Karpas-422 (cell line): ENCODE measurements at regions not wholly inside any gene's neighbourhood (a gene's known extent, or its start where the extent isn't known, plus 50 kb on each side); places are given as distances from the start of the nearest gene placed in this dataset.
"Not testable (repeated sequence)": the region's sequence is repeated elsewhere in the genome, so short reads cannot be mapped to it uniquely, and the experiment has no call there.

ENCODE experiments used
- DNase-seq: peaks from one replicate; pipeline ENCODE4 v3.0.0-alpha.2; 2015
- H2AFZ ChIP-seq: fragments of 200-600 bp; sonication (generic); 2 replicates; pipeline ENCODE4 v1.6.1; 2014; ENCODE audit warnings: antibody characterized with exemption, low read length, mixed read lengths
- H3K27ac ChIP-seq: fragments of 200-600 bp; sonication (generic); 2 replicates; pipeline ENCODE4 v1.5.1; 2014; ENCODE audit warnings: mild to moderate bottlenecking, low read length, moderate library complexity
- H3K27me3 ChIP-seq: fragments of 200-600 bp; sonication (generic); 2 replicates; pipeline ENCODE4 v1.6.1; 2014; ENCODE audit warnings: low read length, mixed read lengths
- H3K36me3 ChIP-seq: fragments of 200-600 bp; sonication (generic); 2 replicates; pipeline ENCODE4 v1.6.1; 2014; ENCODE audit warnings: low read length, mixed read lengths; ENCODE audit not compliant: insufficient read depth
- H3K4me1 ChIP-seq: fragments of 200-600 bp; sonication (generic); 2 replicates; pipeline ENCODE4 v1.6.1; 2014; ENCODE audit warnings: mild to moderate bottlenecking, low read length, mixed read lengths
- H3K4me2 ChIP-seq: fragments of 200-600 bp; sonication (generic); 2 replicates; pipeline ENCODE4 v1.6.1; 2014; ENCODE audit warnings: low read length, low read depth, mild to moderate bottlenecking; ENCODE audit not compliant: poor library complexity, severe bottlenecking
- H3K4me3 ChIP-seq: fragments of 200-600 bp; sonication (generic); 2 replicates; pipeline ENCODE4 v1.5.1; 2014; ENCODE audit warnings: mild to moderate bottlenecking, antibody characterized with exemption, low read length, mixed read lengths
- H3K79me2 ChIP-seq: fragments of 200-600 bp; sonication (generic); 2 replicates; pipeline ENCODE4 v1.6.1; 2014; ENCODE audit warnings: mild to moderate bottlenecking, low read length, mixed read lengths
- H3K9ac ChIP-seq: fragments of 200-600 bp; sonication (generic); 2 replicates; pipeline ENCODE4 v1.6.0; 2014; ENCODE audit warnings: low read length
- H3K9me2 ChIP-seq: fragments of 200-600 bp; sonication (generic), shearing (Covaris generic); replicated peaks from 2 replicates; pipeline ENCODE4 v1.6.0; 2014; ENCODE audit warnings: mild to moderate bottlenecking, low read length, moderate library complexity; ENCODE audit not compliant: insufficient read depth
- H3K9me3 ChIP-seq: fragments of 300-700, 200-600 bp; sonication (generic); 2 replicates; pipeline ENCODE4 v1.6.1; 2014; ENCODE audit warnings: low read length, mixed read lengths
- H4K20me1 ChIP-seq: fragments of 200-600 bp; sonication (generic); 2 replicates; pipeline ENCODE4 v1.6.1; 2014; ENCODE audit warnings: mild to moderate bottlenecking, antibody characterized with exemption, low read length, low read depth; ENCODE audit not compliant: insufficient read depth

GRCh38 chr3:10109-10996 is 186.2 kb upstream of the CHL1 start:
- H3K27me3 ChIP-seq, DNase-seq, H3K27ac ChIP-seq, H3K36me3 ChIP-seq, H3K4me3 ChIP-seq, H3K9me3 ChIP-seq, H3K9ac ChIP-seq, H3K9me2 ChIP-seq, H2AFZ ChIP-seq, H3K4me2 ChIP-seq, H3K79me2 ChIP-seq, H4K20me1 ChIP-seq, H3K4me1 ChIP-seq: not testable (repeated sequence)

GRCh38 chr3:11734-12133 is 184.8 kb upstream of the CHL1 start:
- DNase-seq: no peak
- H3K4me1 ChIP-seq: no peaks in the 10 kb centered on the region

GRCh38 chr3:14652-15051 is 181.9 kb upstream of the CHL1 start:
- H3K79me2 ChIP-seq: no peaks in the 10 kb centered on the region
- no peak for DNase-seq
- no peaks in the 10 kb centered on the region for H3K9me2 ChIP-seq
- H3K27ac ChIP-seq: no peak overlapping the region
- H2AFZ ChIP-seq: no peak overlapping the region
- H3K4me2 ChIP-seq: no peak overlapping the region
- no peak overlapping the region for H3K9ac ChIP-seq
- H4K20me1 ChIP-seq: no peaks in the 10 kb centered on the region
- H3K27me3 ChIP-seq: no peaks in the 10 kb centered on the region
- H3K4me3 ChIP-seq: no peak overlapping the region
- no peaks in the 10 kb centered on the region for H3K9me3 ChIP-seq
- no peaks in the 10 kb centered on the region for H3K36me3 ChIP-seq
- no peaks in the 10 kb centered on the region for H3K4me1 ChIP-seq

More at GRCh38 chr3:11734-12133, 184.8 kb upstream of the CHL1 start:
- no peak overlapping the region for H3K9ac ChIP-seq
- H4K20me1 ChIP-seq: no peaks in the 10 kb centered on the region
- no peaks in the 10 kb centered on the region for H3K79me2 ChIP-seq
- H3K4me3 ChIP-seq: no peak overlapping the region
- no peaks in the 10 kb centered on the region for H3K9me3 ChIP-seq
- no peaks in the 10 kb centered on the region for H3K9me2 ChIP-seq
- no peaks in the 10 kb centered on the region for H3K27me3 ChIP-seq
- H3K36me3 ChIP-seq: no peaks in the 10 kb centered on the region
- no peak overlapping the region for H3K4me2 ChIP-seq
- no peak overlapping the region for H3K27ac ChIP-seq
- H2AFZ ChIP-seq: no peak overlapping the region

GRCh38 chr3:16366-16765 is 180.2 kb upstream of the CHL1 start:
- H3K9me2 ChIP-seq: no peaks in the 10 kb centered on the region
- no peaks in the 10 kb centered on the region for H3K4me1 ChIP-seq
- no peak overlapping the region for H2AFZ ChIP-seq
- H3K27me3 ChIP-seq: no peaks in the 10 kb centered on the region
- no peak overlapping the region for H3K9ac ChIP-seq
- H3K79me2 ChIP-seq: no peaks in the 10 kb centered on the region
- no peaks in the 10 kb centered on the region for H3K36me3 ChIP-seq
- no peak overlapping the region for H3K4me3 ChIP-seq
- no peaks in the 10 kb centered on the region for H3K9me3 ChIP-seq
- DNase-seq: no peak
- no peaks in the 10 kb centered on the region for H4K20me1 ChIP-seq
- no peak overlapping the region for H3K4me2 ChIP-seq
- no peak overlapping the region for H3K27ac ChIP-seq

GRCh38 chr3:20421-20820 is 176.1 kb upstream of the CHL1 start:
- H3K27ac ChIP-seq: no peak overlapping the region
- H3K9ac ChIP-seq: no peak overlapping the region
- no peaks in the 10 kb centered on the region for H3K9me2 ChIP-seq
- no peak overlapping the region for H3K4me3 ChIP-seq
- no peaks in the 10 kb centered on the region for H3K9me3 ChIP-seq
- H2AFZ ChIP-seq: no peak overlapping the region
- no peaks in the 10 kb centered on the region for H3K79me2 ChIP-seq
- no peak for DNase-seq
- no peaks in the 10 kb centered on the region for H3K4me1 ChIP-seq
- H3K4me2 ChIP-seq: no peak overlapping the region
- no peaks in the 10 kb centered on the region for H3K27me3 ChIP-seq
- no peaks in the 10 kb centered on the region for H4K20me1 ChIP-seq
- H3K36me3 ChIP-seq: no peaks in the 10 kb centered on the region

- no peak overlapping the region for H3K9ac ChIP-seq
- no peaks in the 10 kb centered on the region for H3K9me3 ChIP-seq
- H3K27ac ChIP-seq: no peak overlapping the region
- no peak for DNase-seq
- H3K9me2 ChIP-seq: no peaks in the 10 kb centered on the region
- no peak overlapping the region for H2AFZ ChIP-seq
- H3K4me2 ChIP-seq: no peak overlapping the region
- no peaks in the 10 kb centered on the region for H3K27me3 ChIP-seq
- no peaks in the 10 kb centered on the region for H3K36me3 ChIP-seq
- H3K4me1 ChIP-seq: no peaks in the 10 kb centered on the region
- H3K4me3 ChIP-seq: no peak overlapping the region
- no peaks in the 10 kb centered on the region for H4K20me1 ChIP-seq
- no peaks in the 10 kb centered on the region for H3K79me2 ChIP-seq
Measured at GRCh38 chr3:24006-24405, 172.6 kb upstream of the CHL1 start.

GRCh38 chr3:25056-25455 is 171.5 kb upstream of the CHL1 start:
- H3K27me3 ChIP-seq: no peaks in the 10 kb centered on the region
- H3K4me2 ChIP-seq: no peak overlapping the region
- no peak overlapping the region for H2AFZ ChIP-seq
- no peak overlapping the region for H3K9ac ChIP-seq
- no peaks in the 10 kb centered on the region for H3K4me1 ChIP-seq
- H3K9me2 ChIP-seq: no peaks in the 10 kb centered on the region
- no peaks in the 10 kb centered on the region for H4K20me1 ChIP-seq
- no peak overlapping the region for H3K4me3 ChIP-seq
- H3K79me2 ChIP-seq: no peaks in the 10 kb centered on the region
- no peaks in the 10 kb centered on the region for H3K36me3 ChIP-seq
- DNase-seq: no peak
- H3K9me3 ChIP-seq: no peaks in the 10 kb centered on the region
- no peak overlapping the region for H3K27ac ChIP-seq

GRCh38 chr3:35985-36384 is 160.6 kb upstream of the CHL1 start:
- H3K9me3 ChIP-seq, H3K36me3 ChIP-seq, H3K27me3 ChIP-seq, DNase-seq, H2AFZ ChIP-seq, H4K20me1 ChIP-seq, H3K9me2 ChIP-seq, H3K27ac ChIP-seq, H3K4me3 ChIP-seq, H3K9ac ChIP-seq, H3K4me2 ChIP-seq, H3K4me1 ChIP-seq, H3K79me2 ChIP-seq: not testable (repeated sequence)
